PC-9 (cell line): ENCODE measurements at regions not wholly inside any gene's neighbourhood (a gene's known extent, or its start where the extent isn't known, plus 50 kb on each side); places are given as distances from the start of the nearest gene placed in this dataset.
A peak's percentile ranks its signal among the peaks of the same experiment; 100 is the strongest.
"Not testable (repeated sequence)": the region's sequence is repeated elsewhere in the genome, so short reads cannot be mapped to it uniquely, and the experiment has no call there.

Source experiments
- BruUV-seq: library from RNA; stranded (reverse); fragments of 400-500 nt; replicated peaks from 2 replicates; lab custom pipeline; 2021; lab: Mats Ljungman, UMichigan
- CTCF ChIA-PET: fragments of 300-600 bp; sonication (Branson Sonifier 250); formaldehyde crosslinking; loops from one replicate; lab custom pipeline; 2022; ENCODE audit warnings: antibody characterized with exemption; lab: Charles Lee
- POLR2A ChIA-PET: fragments of 300-600 bp; sonication (Branson Sonifier 250); formaldehyde crosslinking; loops from one replicate; lab custom pipeline; 2022; ENCODE audit warnings: antibody characterized with exemption; ENCODE audit not compliant: unreplicated experiment; lab: Charles Lee
- DNase-seq, 2 experiments: peaks; one replicate each; pipeline versions ENCODE4 v3.0.0 to v3.0.0-alpha.2; 2015 to 2022; ENCODE audit warnings: mixed read lengths in 1 of 2
- H2AFZ ChIP-seq: fragments of 200-600 bp; sonication (generic); 2 replicates; pipeline ENCODE4 v1.8.1; 2017; ENCODE audit warnings: antibody characterized with exemption
- H3F3A ChIP-seq: fragments of 200-600 bp; sonication (generic); 2 replicates; pipeline ENCODE4 v1.8.1; 2017; ENCODE audit warnings: antibody characterized with exemption, mild to moderate bottlenecking, low read depth; ENCODE audit not compliant: insufficient read depth
- H3K27ac ChIP-seq: fragments of 200-600 bp; sonication (generic); 2 replicates; pipeline ENCODE4 v1.6.1; 2016; ENCODE audit warnings: mixed run types
- H3K27me3 ChIP-seq: fragments of 200-600 bp; sonication (generic); 2 replicates; pipeline ENCODE4 v1.6.1; 2016; ENCODE audit warnings: low read depth, mixed run types; ENCODE audit not compliant: insufficient read depth
- H3K36me3 ChIP-seq: fragments of 200-600 bp; sonication (generic); 2 replicates; pipeline ENCODE4 v1.6.1; 2016; ENCODE audit warnings: low read depth, mixed run types
- H3K4me1 ChIP-seq: fragments of 200-600 bp; sonication (generic); replicated peaks from 2 replicates; pipeline ENCODE4 v1.6.1; 2016; ENCODE audit warnings: mixed run types; ENCODE audit not compliant: insufficient read depth
- H3K4me2 ChIP-seq: fragments of 200-600 bp; sonication (generic); 2 replicates; pipeline ENCODE4 v1.6.1; 2017; ENCODE audit warnings: mixed run types
- H3K4me3 ChIP-seq: fragments of 200-600 bp; sonication (generic); 2 replicates; pipeline ENCODE4 v1.6.1; 2016; ENCODE audit warnings: mixed run types
- H3K79me2 ChIP-seq: fragments of 200-600 bp; sonication (generic); 2 replicates; pipeline ENCODE4 v1.6.1; 2017; ENCODE audit warnings: low read depth, mixed run types
- H3K9me2 ChIP-seq: fragments of 200-600 bp; sonication (generic); 2 replicates; pipeline ENCODE4 v1.8.1; 2017; ENCODE audit warnings: mild to moderate bottlenecking; ENCODE audit not compliant: insufficient read depth
- H3K9me3 ChIP-seq: fragments of 200-600 bp; sonication (generic); 2 replicates; pipeline ENCODE4 v1.8.1; 2016; ENCODE audit warnings: low read depth; ENCODE audit not compliant: insufficient read depth
- H4K20me1 ChIP-seq: fragments of 200-600 bp; sonication (generic); 2 replicates; pipeline ENCODE4 v1.8.1; 2017; ENCODE audit not compliant: insufficient read depth
- EZH2 ChIP-seq: fragments of 200-600 bp; sonication (generic); IDR thresholded peaks from 2 replicates; pipeline ENCODE4 v1.8.0; 2017; ENCODE audit warnings: antibody characterized with exemption, low read depth
- intact Hi-C: fragments of 100-400 bp; cut with micrococcal nuclease; formaldehyde crosslinking; loops from one replicate; pipeline ENCODE4 v1.10.0; 2022; ENCODE audit not compliant: unreplicated experiment
- TF ChIP-seq, protein P1 (sequence below): fragments of 200-600 bp; sonication (generic); conservative IDR thresholded peaks from 2 replicates; pipeline ENCODE4 v1.6.1; 2017; ENCODE audit warnings: mixed run types, antibody characterized with exemption, mild to moderate bottlenecking, moderate library complexity

DNA sequence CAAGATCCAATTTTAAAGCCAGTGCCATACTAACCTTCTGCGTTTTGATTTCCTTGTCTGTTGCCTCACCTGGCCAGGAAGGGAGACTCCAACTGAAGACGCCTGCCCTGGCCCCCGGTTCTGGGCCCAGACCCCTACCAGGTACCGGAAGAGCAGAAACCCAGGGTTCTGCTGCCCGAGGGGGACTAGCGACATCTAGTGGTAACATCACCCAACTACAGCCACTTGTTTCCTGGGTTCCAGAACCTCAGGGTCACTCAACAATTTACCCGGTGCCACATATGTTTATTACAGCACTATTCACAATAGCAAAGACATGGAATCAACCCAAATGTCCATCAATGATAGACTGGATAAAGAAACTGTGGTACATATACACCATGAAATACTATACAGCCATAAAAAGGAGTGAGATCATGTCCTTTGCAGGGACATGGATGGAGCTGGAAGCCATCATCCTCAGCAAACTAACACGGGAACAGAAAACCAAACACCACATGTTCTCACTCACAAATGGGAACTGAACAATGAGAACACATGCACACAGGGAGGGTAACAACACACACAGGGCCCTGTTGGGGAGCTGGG, 268.7 kb upstream of the IRX4 start:
- CTCF ChIA-PET, result interaction anchor here (0.6 kb wide), 1 partner anchor 115 kb away, joined by 3 read pairs; no protein-coding TSS in a partner anchor
- H4K20me1 ChIP-seq, BruUV-seq: not testable (repeated sequence)

DNA sequence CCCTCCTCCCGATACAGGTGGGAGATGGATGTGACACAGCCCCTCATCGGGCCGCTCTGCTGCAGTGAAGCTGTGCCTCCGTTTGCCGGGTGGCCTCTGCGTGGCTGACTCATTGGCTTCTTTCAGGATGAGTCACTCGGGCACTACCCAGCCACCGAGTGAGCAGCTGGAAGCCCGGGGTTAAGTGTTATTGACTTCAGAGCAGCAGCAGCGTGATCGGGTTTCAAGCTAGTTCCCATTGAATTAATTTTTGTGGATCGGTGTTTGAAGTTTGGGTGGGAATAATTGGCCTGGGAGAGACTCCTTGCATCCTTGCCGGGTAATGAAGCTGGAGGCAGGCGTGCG, 266.4 kb upstream of the IRX4 start:
- H3K36me3 ChIP-seq, result no peaks in the 10 kb centered on the region
- no peak for DNase-seq
- H2AFZ ChIP-seq, result no peak overlapping the region
- POLR2A ChIA-PET, result no interaction called here
- H3F3A ChIP-seq, result no peaks in the 10 kb centered on the region
- H3K9me3 ChIP-seq, result no peaks in the 10 kb centered on the region
- no peaks in the 10 kb centered on the region for H3K79me2 ChIP-seq
- H3K9me2 ChIP-seq, result no peaks in the 10 kb centered on the region
- H3K27ac ChIP-seq, result no peak overlapping the region
- peak overlapping the region; percentile 3; the same call in 1 of the 2 replicates for H3K4me2 ChIP-seq
- H3K27me3 ChIP-seq, result peaks cover 69% of the 10 kb centered on the region
- no peaks in the 10 kb centered on the region for H3K4me1 ChIP-seq
- no peaks in the 10 kb centered on the region for H4K20me1 ChIP-seq
- no TSS peak for BruUV-seq
- CTCF ChIA-PET, result no interaction called here
- intact Hi-C loops, result no loop called here
- TF ChIP-seq, protein P1, sequence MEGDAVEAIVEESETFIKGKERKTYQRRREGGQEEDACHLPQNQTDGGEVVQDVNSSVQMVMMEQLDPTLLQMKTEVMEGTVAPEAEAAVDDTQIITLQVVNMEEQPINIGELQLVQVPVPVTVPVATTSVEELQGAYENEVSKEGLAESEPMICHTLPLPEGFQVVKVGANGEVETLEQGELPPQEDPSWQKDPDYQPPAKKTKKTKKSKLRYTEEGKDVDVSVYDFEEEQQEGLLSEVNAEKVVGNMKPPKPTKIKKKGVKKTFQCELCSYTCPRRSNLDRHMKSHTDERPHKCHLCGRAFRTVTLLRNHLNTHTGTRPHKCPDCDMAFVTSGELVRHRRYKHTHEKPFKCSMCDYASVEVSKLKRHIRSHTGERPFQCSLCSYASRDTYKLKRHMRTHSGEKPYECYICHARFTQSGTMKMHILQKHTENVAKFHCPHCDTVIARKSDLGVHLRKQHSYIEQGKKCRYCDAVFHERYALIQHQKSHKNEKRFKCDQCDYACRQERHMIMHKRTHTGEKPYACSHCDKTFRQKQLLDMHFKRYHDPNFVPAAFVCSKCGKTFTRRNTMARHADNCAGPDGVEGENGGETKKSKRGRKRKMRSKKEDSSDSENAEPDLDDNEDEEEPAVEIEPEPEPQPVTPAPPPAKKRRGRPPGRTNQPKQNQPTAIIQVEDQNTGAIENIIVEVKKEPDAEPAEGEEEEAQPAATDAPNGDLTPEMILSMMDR, result no peak
- no peak for TF ChIP-seq EZH2
- no peak overlapping the region for H3K4me3 ChIP-seq

More for the DNA sequence above, 268.7 kb upstream of the IRX4 start:
- H3K27ac ChIP-seq, H3K4me2 ChIP-seq, H2AFZ ChIP-seq, H3F3A ChIP-seq, H3K9me2 ChIP-seq, H3K4me1 ChIP-seq, H3K9me3 ChIP-seq, POLR2A ChIA-PET, H3K4me3 ChIP-seq, H3K36me3 ChIP-seq, H3K79me2 ChIP-seq: not testable (repeated sequence)
- H3K27me3 ChIP-seq, result peaks cover 81% of the 10 kb centered on the region
- intact Hi-C loops, result loop anchor here (1.0 kb wide), 1 partner anchor 388 kb away; no protein-coding TSS in a partner anchor
- TF ChIP-seq, protein P1, result peak; percentile 99
- peak in 1 of 2 experiments; percentile 19 for DNase-seq

- Histone ChIP-seq H3K27me3 (peaks cover 69% of the 10 kb centered on the region), H3K4me3 (no peak overlapping the region)
- POLR2A ChIA-PET, result no interaction called here
These were observed 265.8 kb upstream of the IRX4 start for GRCh38 chr5:2148312-2149194.

More at GRCh38 chr5:2148312-2149194, 265.8 kb upstream of the IRX4 start:
- CTCF ChIA-PET, result no interaction called here
- DNase-seq, result no peak
- H3K4me2 ChIP-seq, result peak overlapping the region; percentile 3; the same call in 1 of the 2 replicates
- H3K79me2 ChIP-seq, result no peaks in the 10 kb centered on the region
- H2AFZ ChIP-seq, result no peak overlapping the region
- no peaks in the 10 kb centered on the region for H3K4me1 ChIP-seq
- no peaks in the 10 kb centered on the region for H3K9me2 ChIP-seq
- BruUV-seq, result no TSS peak
- intact Hi-C loops, result no loop called here
- H3K9me3 ChIP-seq, result no peaks in the 10 kb centered on the region
- no peak overlapping the region for H3K27ac ChIP-seq
- no peaks in the 10 kb centered on the region for H4K20me1 ChIP-seq
- TF ChIP-seq, protein P1, result no peak
- TF ChIP-seq EZH2, result 0 out of 2 replicates have a peak, but pooled peaks have one; percentile 58
- no peaks in the 10 kb centered on the region for H3K36me3 ChIP-seq
- H3F3A ChIP-seq, result no peaks in the 10 kb centered on the region
